CD14-positive monocyte (primary cell): ENCODE measurements at regions not wholly inside any gene's neighbourhood (a gene's known extent, or its start where the extent isn't known, plus 50 kb on each side); places are given as distances from the start of the nearest gene placed in this dataset.

Experiments used
- DNase-seq, 3 donors: peaks; one replicate each; pipeline ENCODE4 v3.0.0-alpha.2; 2011 to 2022
- H2AFZ ChIP-seq: 2 replicates; pipeline ENCODE4 v1.6.0; 2012; ENCODE audit warnings: mild to moderate bottlenecking, low read depth, low read length, inconsistent platforms; ENCODE audit not compliant: insufficient read depth, poor library complexity, severe bottlenecking
- H3K27ac ChIP-seq, 2 donors: 1 replicate in 1 of 2; 2 replicates in 1 of 2; pipeline ENCODE4 v1.5.1; 2012 to 2013; ENCODE audit warnings: low read length in 2 of 2, control low read depth in 1 of 2, inconsistent platforms in 1 of 2, low read depth in 1 of 2, mild to moderate bottlenecking in 1 of 2
- H3K27me3 ChIP-seq, 2 donors: one replicate each; pipeline versions ENCODE4 v1.6.0 to v1.6.1; 2011 to 2013; ENCODE audit warnings: low read length in 2 of 2; ENCODE audit not compliant: control insufficient read depth in 2 of 2, insufficient read depth in 2 of 2
- H3K36me3 ChIP-seq, 2 donors: replicated peaks in 1 of 2; 1 replicate in 1 of 2; 2 replicates in 1 of 2; pipeline versions ENCODE4 v1.5.1 to v1.6.1; 2012 to 2013; ENCODE audit warnings: low read length in 2 of 2, control low read depth in 1 of 2, inconsistent platforms in 1 of 2, mild to moderate bottlenecking in 1 of 2; ENCODE audit not compliant: insufficient read depth in 2 of 2, control insufficient read depth in 1 of 2
- H3K4me1 ChIP-seq, 2 donors: 1 replicate in 1 of 2; 2 replicates in 1 of 2; pipeline versions ENCODE4 v1.5.1 to v1.6.1; 2012 to 2013; ENCODE audit warnings: low read length in 2 of 2, control low read depth in 1 of 2, inconsistent platforms in 1 of 2, mild to moderate bottlenecking in 1 of 2, moderate library complexity in 1 of 2; ENCODE audit not compliant: insufficient read depth in 2 of 2, control insufficient read depth in 1 of 2
- H3K4me2 ChIP-seq: replicated peaks from 2 replicates; pipeline ENCODE3; 2012; ENCODE audit warnings: low read length, moderate library complexity, mild to moderate bottlenecking; ENCODE audit not compliant: poor library complexity, severe bottlenecking; ENCODE audit errors: extremely low read depth
- H3K4me3 ChIP-seq, 3 experiments: fragments of 200-600 bp in 1 of 3; sonication (generic) in 1 of 3; replicated peaks in 1 of 3; 1 replicate in 2 of 3; 2 replicates in 1 of 3; pipeline ENCODE4 v1.5.1; 2011 to 2013; ENCODE audit warnings: low read length in 3 of 3, mild to moderate bottlenecking in 3 of 3, control low read depth in 2 of 3, low read depth in 2 of 3, inconsistent platforms in 1 of 3, moderate library complexity in 1 of 3
- H3K79me2 ChIP-seq: 2 replicates; pipeline ENCODE4 v1.6.0; 2012; ENCODE audit warnings: mild to moderate bottlenecking, control low read depth, inconsistent platforms, low read length, moderate library complexity; ENCODE audit not compliant: insufficient read depth
- H3K9ac ChIP-seq: 2 replicates; pipeline ENCODE4 v1.6.0; 2017; ENCODE audit warnings: low read length, mild to moderate bottlenecking; ENCODE audit not compliant: insufficient read depth, poor library complexity, severe bottlenecking
- H3K9me3 ChIP-seq, 2 donors: replicated peaks in 1 of 2; 1 replicate in 1 of 2; 2 replicates in 1 of 2; pipeline versions ENCODE4 v1.5.1 to v1.6.1; 2012 to 2013; ENCODE audit warnings: low read length in 2 of 2, control low read depth in 1 of 2; ENCODE audit not compliant: control insufficient read depth in 1 of 2, insufficient read depth in 1 of 2
- H4K20me1 ChIP-seq: 2 replicates; pipeline ENCODE4 v1.6.0; 2012; ENCODE audit warnings: mild to moderate bottlenecking, low read length, control low read depth, moderate library complexity; ENCODE audit not compliant: insufficient read depth
- H3K27ac Mint-ChIP-seq, 7 donors: one replicate each; pipeline ENCODE4 v1.8.0; 2020; ENCODE audit warnings: mild to moderate bottlenecking in 7 of 7, mixed read lengths in 7 of 7, moderate library complexity in 6 of 7, inconsistent platforms in 2 of 7
- H3K27me3 Mint-ChIP-seq, 3 donors: one replicate each; pipeline ENCODE4 v1.8.0; 2021 to 2022; ENCODE audit warnings: low read depth in 3 of 3, mild to moderate bottlenecking in 3 of 3, mixed read lengths in 3 of 3, moderate library complexity in 3 of 3, inconsistent platforms in 1 of 3
- H3K36me3 Mint-ChIP-seq, 2 donors: one replicate each; pipeline ENCODE4 v1.8.0; 2020; ENCODE audit warnings: mixed read lengths in 2 of 2, inconsistent platforms in 1 of 2, mild to moderate bottlenecking in 1 of 2
- H3K4me1 Mint-ChIP-seq: one replicate; pipeline ENCODE4 v1.8.0; 2020; ENCODE audit warnings: mild to moderate bottlenecking, mixed read lengths
- H3K4me3 Mint-ChIP-seq, 2 donors: one replicate each; pipeline ENCODE4 v1.8.0; 2020; ENCODE audit warnings: mild to moderate bottlenecking in 2 of 2, mixed read lengths in 2 of 2, moderate library complexity in 1 of 2
- H3K9me3 Mint-ChIP-seq, 7 donors: one replicate each; pipeline ENCODE4 v1.8.0; 2020 to 2022; ENCODE audit warnings: mixed read lengths in 7 of 7, mild to moderate bottlenecking in 6 of 7, moderate library complexity in 6 of 7, inconsistent platforms in 2 of 7
- WGBS: methylation state at CpG from one replicate; pipeline ENCODE4 v1.1.5; 2013; ENCODE audit warnings: missing lambda C conversion rate; ENCODE audit not compliant: insufficient coverage; 5-methylcytosine and 5-hydroxymethylcytosine counted together
- intact Hi-C, 2 donors: fragments of 100-400 bp; cut with micrococcal nuclease; formaldehyde crosslinking; loops; one replicate each; pipeline versions ENCODE4 v1.15.0 to v1.15.1; 2023
- TF ChIP-seq, protein P1 (sequence below): fragments of 200-600 bp; IDR thresholded peaks from one replicate; pipeline ENCODE4 v1.8.0; 2022; ENCODE audit warnings: antibody characterized with exemption, mild to moderate bottlenecking

DNA sequence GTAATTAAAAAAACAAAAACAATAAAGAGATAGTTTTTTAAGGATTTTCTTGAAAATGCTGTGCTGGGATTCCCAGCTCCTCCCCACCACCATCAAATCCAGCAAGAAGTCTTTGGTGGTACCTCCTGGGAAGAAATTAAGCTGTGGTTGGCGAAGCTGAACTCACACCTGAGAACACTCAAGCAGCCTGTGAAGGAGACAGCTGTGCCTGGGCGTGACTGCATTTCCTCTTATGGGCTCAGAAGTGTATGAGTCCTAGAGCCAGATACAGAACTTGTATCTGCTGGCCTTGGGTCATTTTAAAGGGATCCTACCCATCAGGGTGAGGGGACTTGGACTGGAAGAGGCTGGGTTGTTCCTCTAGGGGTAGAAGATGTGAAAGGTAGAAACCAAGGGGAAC, 561.2 kb upstream of the SGCD start:
- no peaks in the 10 kb centered on the region for H3K4me1 ChIP-seq
- intact Hi-C loops = no loop called here
- H3K9me3 Mint-ChIP-seq = peaks cover 2 to 12% (median 6%) of the 10 kb centered on the region in 7 donors
- no peaks in the 10 kb centered on the region for H3K27me3 ChIP-seq
- H3K36me3 Mint-ChIP-seq = no peaks in the 10 kb centered on the region
- H3K4me1 Mint-ChIP-seq = no peaks in the 10 kb centered on the region
- no peak overlapping the region for H3K9ac ChIP-seq
- peaks cover 0 to 1% (median 0%) of the 10 kb centered on the region in 3 donors for H3K27me3 Mint-ChIP-seq
- TF ChIP-seq, protein P1, sequence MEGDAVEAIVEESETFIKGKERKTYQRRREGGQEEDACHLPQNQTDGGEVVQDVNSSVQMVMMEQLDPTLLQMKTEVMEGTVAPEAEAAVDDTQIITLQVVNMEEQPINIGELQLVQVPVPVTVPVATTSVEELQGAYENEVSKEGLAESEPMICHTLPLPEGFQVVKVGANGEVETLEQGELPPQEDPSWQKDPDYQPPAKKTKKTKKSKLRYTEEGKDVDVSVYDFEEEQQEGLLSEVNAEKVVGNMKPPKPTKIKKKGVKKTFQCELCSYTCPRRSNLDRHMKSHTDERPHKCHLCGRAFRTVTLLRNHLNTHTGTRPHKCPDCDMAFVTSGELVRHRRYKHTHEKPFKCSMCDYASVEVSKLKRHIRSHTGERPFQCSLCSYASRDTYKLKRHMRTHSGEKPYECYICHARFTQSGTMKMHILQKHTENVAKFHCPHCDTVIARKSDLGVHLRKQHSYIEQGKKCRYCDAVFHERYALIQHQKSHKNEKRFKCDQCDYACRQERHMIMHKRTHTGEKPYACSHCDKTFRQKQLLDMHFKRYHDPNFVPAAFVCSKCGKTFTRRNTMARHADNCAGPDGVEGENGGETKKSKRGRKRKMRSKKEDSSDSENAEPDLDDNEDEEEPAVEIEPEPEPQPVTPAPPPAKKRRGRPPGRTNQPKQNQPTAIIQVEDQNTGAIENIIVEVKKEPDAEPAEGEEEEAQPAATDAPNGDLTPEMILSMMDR = no peak
- no peaks in the 10 kb centered on the region for H3K79me2 ChIP-seq
- no peaks in the 10 kb centered on the region for H4K20me1 ChIP-seq
- DNase-seq = no peak
- WGBS = 79% methylated on average over 2 of the region's 2 CpGs
- no peak overlapping the region for H3K27ac Mint-ChIP-seq
- no peak overlapping the region for H3K4me3 Mint-ChIP-seq
- H3K9me3 ChIP-seq = peaks cover 2 to 8% of the 10 kb centered on the region in 2 donors
- H3K36me3 ChIP-seq = no peaks in the 10 kb centered on the region
- H3K27ac ChIP-seq = no peak overlapping the region
- H3K4me2 ChIP-seq = no peak overlapping the region
- no peak overlapping the region for H3K4me3 ChIP-seq
- H2AFZ ChIP-seq = no peak overlapping the region

- Mint-ChIP-seq H3K4me1 (no peaks in the 10 kb centered on the region), H3K27ac (no peak overlapping the region), H3K9me3 (peaks cover 0 to 7% (median 1%) of the 10 kb centered on the region in 7 donors), H3K36me3 (no peaks in the 10 kb centered on the region), H3K4me3 (no peak overlapping the region), H3K27me3 (no peaks in the 10 kb centered on the region)
- Histone ChIP-seq H3K9me3 (peaks cover 0 to 1% of the 10 kb centered on the region in 2 donors), H2AFZ (no peak overlapping the region), H3K36me3 (no peaks in the 10 kb centered on the region), H3K4me2 (no peak overlapping the region), H3K9ac (no peak overlapping the region), H3K4me1 (no peaks in the 10 kb centered on the region), H3K4me3 (no peak overlapping the region), H3K79me2 (no peaks in the 10 kb centered on the region), H4K20me1 (no peaks in the 10 kb centered on the region), H3K27me3 (no peaks in the 10 kb centered on the region), H3K27ac (no peak overlapping the region)
- no peak for DNase-seq
- TF ChIP-seq, protein P1 = no peak
- intact Hi-C loops = no loop called here
- no CpG with 5 or more reads among the region's 2 CpGs for WGBS
These were observed 559.5 kb upstream of the SGCD start for GRCh38 chr5:155767470-155767869.
